Progenitor cell of endocrine pancreas (in vitro differentiated cells): ENCODE measurements at regions not wholly inside any gene's neighbourhood (a gene's known extent, or its start where the extent isn't known, plus 50 kb on each side); places are given as distances from the start of the nearest gene placed in this dataset.

Source experiments
- DNase-seq: peaks from one replicate; pipeline ENCODE4 v3.0.0; 2021; ENCODE audit warnings: low spot score; ENCODE audit not compliant: unreplicated experiment
- H3K27ac Mint-ChIP-seq: 2 replicates; pipeline ENCODE4 v1.8.0; 2021; ENCODE audit warnings: mild to moderate bottlenecking, moderate library complexity, mixed read lengths
- H3K27me3 Mint-ChIP-seq: 2 replicates; pipeline ENCODE4 v1.8.0; 2021; ENCODE audit warnings: mixed read lengths
- H3K36me3 Mint-ChIP-seq: 2 replicates; pipeline ENCODE4 v1.8.0; 2022; ENCODE audit warnings: mixed read lengths; ENCODE audit not compliant: insufficient read depth
- H3K4me1 Mint-ChIP-seq: 2 replicates; pipeline ENCODE4 v1.8.0; 2021; ENCODE audit warnings: low read depth, mixed read lengths
- H3K4me3 Mint-ChIP-seq: 2 replicates; pipeline ENCODE4 v1.8.0; 2021; ENCODE audit warnings: low read depth, mild to moderate bottlenecking, moderate library complexity, mixed read lengths
- H3K9me3 Mint-ChIP-seq: 2 replicates; pipeline ENCODE4 v1.8.0; 2021; ENCODE audit warnings: low read depth, mixed read lengths
- CTCF ChIP-seq: fragments of 200-600 bp; sonication (generic); IDR thresholded peaks from one replicate; pipeline ENCODE4 v1.5.0; 2021; ENCODE audit warnings: antibody characterized with exemption, mild to moderate bottlenecking; ENCODE audit not compliant: unreplicated experiment

DNA sequence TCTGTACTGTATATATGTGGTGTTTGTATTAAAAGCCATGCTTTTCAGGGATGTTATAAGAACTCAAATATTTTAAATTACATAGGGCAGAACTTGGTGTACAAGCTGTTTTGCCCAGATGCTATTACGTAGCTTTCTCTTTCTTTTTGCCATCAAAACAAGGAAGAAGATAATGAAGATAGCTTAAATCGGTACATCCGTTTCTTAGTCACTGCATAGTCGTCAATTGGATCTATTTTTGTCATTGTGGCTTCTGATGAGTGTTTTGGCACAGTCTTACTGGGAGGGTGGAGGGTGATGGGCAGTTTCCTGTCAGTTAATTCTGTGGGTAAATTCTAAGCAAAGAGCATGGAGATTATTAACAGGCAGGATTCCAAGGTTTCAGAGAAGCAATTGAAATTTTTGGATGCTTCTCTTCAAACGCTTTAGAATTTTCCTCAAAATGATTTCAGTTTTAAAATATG lies 649.1 kb upstream of the GJE1 start:
- H3K27me3 Mint-ChIP-seq = no peaks in the 10 kb centered on the region
- DNase-seq = no peak
- TF ChIP-seq CTCF = no peak
- no peak overlapping the region for H3K4me3 Mint-ChIP-seq
- no peaks in the 10 kb centered on the region for H3K9me3 Mint-ChIP-seq
- H3K4me1 Mint-ChIP-seq = no peaks in the 10 kb centered on the region
- no peaks in the 10 kb centered on the region for H3K36me3 Mint-ChIP-seq
- H3K27ac Mint-ChIP-seq = no peak overlapping the region

- no peaks in the 10 kb centered on the region for H3K27me3 Mint-ChIP-seq
Measured at GRCh38 chr6:141482796-141483597, 649.7 kb upstream of the GJE1 start.

DNA sequence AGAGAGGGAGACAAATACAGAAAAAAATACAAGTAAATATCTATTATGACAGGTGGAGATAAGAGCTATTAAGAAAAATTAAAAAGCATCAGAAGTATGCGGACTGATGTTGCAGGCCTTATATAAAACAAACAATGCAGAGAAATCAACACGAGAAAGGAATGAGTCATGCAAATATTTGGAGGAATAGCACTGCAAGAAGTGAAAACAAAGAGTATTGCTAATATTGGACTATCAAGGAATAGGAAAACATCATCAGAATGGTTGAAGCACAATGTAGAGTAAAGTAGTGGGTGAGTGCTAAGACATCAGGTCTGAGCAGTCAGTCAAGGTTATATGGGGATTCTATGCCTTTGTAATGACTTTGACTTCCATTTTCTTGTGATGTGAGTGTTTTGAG lies 657.5 kb upstream of the GJE1 start:
- no peak for TF ChIP-seq CTCF
- Mint-ChIP-seq H3K9me3 (peaks cover 4% of the 10 kb centered on the region), H3K4me1 (no peaks in the 10 kb centered on the region), H3K4me3 (no peak overlapping the region), H3K27me3 (no peaks in the 10 kb centered on the region), H3K36me3 (no peaks in the 10 kb centered on the region), H3K27ac (no peak overlapping the region)
- DNase-seq = no peak

More at GRCh38 chr6:141482796-141483597, 649.7 kb upstream of the GJE1 start:
- no peak for TF ChIP-seq CTCF
- Mint-ChIP-seq H3K4me3 (no peak overlapping the region), H3K4me1 (no peaks in the 10 kb centered on the region), H3K36me3 (no peaks in the 10 kb centered on the region), H3K9me3 (no peaks in the 10 kb centered on the region), H3K27ac (no peak overlapping the region)
- DNase-seq = no peak

GRCh38 chr6:141472162-141472928 lies 660.4 kb upstream of the GJE1 start:
- no peak overlapping the region for H3K27ac Mint-ChIP-seq

More at GRCh38 chr6:141472162-141472928, 660.4 kb upstream of the GJE1 start:
- Mint-ChIP-seq H3K4me1 (peaks cover 5% of the 10 kb centered on the region), H3K9me3 (peaks cover 8% of the 10 kb centered on the region), H3K36me3 (no peaks in the 10 kb centered on the region), H3K27me3 (no peaks in the 10 kb centered on the region), H3K4me3 (no peak overlapping the region)
- TF ChIP-seq CTCF = no peak
- no peak for DNase-seq
